GM18517 (cell line): ENCODE measurements at regions not wholly inside any gene's neighbourhood (a gene's known extent, or its start where the extent isn't known, plus 50 kb on each side); places are given as distances from the start of the nearest gene placed in this dataset.

Experiments
- ATAC-seq: cut with Tn5 transposase; IDR thresholded peaks from one replicate; pipeline ENCODE4 v1.9.1; 2021; ENCODE audit warnings: mild to moderate bottlenecking, moderate library complexity; ENCODE audit not compliant: unreplicated experiment

GRCh38 chr22:49193348-49193747 lies 634.3 kb downstream of the BRD1 start:
- no peak for ATAC-seq

DNA sequence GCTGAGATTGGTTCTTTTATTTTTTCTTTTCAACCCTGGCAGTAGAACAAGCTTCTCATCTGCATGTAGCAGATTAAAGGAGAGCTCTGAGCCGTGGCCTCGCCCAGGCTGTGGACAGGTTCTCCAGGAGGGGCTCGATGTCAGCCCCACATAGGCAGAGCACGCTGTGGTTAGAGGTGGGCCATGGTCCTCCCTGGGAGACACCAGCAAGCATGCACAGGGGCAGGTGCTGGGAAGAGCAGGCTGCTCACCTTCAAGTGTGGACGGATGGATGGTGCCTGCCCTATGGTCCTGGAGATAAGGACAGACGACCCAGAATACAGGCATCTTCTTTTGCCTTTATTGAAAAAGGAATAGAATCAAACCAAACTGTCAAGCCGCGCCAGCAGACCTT lies 634.8 kb downstream of the BRD1 start:
- no peak for ATAC-seq

- ATAC-seq = no peak
Measured at GRCh38 chr22:49192180-49192856, 635.4 kb downstream of the BRD1 start.

DNA sequence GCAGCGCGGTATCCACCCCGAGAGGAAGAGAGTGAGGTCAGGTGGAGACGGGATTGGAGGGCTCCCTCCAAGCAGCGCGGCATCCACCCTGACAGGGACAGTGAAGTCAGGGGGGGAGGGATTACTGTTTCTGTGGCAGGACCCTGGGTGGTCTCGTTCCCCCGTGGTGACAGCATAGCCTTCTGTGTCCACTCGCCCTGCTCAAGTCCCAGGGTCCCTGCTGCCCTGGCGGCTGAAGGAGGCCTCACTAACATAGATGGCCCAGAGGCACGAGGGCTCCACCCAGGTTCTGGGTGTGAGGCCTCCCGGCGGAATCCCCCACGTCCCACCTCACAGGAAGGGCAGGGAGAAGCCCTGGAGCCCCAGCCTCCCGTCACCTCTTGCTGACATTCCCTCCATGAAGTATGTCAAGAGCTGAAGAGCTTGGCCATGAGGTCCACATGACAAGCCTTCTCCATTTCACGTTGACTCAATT lies 636.1 kb downstream of the BRD1 start:
- no peak for ATAC-seq

DNA sequence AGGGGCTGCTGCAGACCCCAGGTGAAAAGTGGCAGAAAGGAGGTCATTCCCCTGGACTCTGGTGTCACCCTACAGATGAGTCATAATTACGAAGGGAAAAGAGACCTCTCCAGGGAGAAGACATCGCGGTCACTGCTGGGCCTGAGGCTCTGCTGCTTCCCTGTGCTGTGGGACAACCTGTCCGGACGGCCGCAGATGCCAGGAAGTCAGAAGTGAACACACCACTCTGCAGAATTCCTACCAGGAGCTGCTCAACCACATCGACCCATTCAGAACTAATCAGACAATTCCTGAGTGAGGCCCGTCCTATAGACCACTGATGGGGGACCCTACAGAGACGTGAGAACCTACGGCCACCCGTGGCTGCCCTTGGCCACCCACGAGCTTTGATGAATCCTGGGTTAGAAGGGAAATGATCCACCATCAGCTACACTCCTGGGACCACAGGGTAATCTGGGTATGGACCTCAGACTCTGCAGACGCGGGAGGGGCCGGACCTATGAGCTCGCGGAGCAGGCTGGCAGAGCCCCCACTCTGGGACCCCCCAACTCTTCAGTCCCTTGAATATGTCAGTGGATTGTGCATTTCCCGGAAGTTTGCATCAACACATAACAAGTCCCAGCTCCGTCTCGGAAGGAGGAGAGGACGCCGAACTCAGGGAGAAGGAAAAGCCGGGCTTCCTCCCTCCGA lies 636.7 kb downstream of the BRD1 start:
- ATAC-seq = no peak

GRCh38 chr22:49189871-49190270 lies 637.8 kb downstream of the BRD1 start:
- ATAC-seq = no peak

GRCh38 chr22:49188591-49188990 lies 639.1 kb downstream of the BRD1 start:
- no peak for ATAC-seq

DNA sequence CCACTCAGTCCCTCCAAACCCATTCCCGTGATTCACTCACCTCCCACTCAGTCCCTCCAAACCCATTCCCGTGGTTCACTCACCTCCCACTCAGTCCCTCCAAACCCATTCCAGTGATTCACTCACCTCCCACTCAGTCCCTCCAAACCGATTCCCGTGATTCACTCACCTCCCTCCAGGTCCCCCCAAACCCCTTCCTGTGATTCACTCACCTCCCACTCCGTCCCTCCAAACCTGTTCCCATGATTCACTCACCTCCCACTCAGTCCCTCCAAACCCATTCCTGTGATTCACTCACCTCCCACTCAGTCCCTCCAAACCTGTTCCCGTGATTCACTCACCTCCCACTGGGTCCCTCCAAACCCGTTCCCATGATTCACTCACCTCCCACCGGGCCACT lies 639.6 kb downstream of the BRD1 start:
- no peak for ATAC-seq

- no peak for ATAC-seq
Measured at GRCh38 chr22:49186762-49187161, 640.9 kb downstream of the BRD1 start.

GRCh38 chr22:49186293-49186692 lies 641.4 kb downstream of the BRD1 start:
- ATAC-seq = no peak

DNA sequence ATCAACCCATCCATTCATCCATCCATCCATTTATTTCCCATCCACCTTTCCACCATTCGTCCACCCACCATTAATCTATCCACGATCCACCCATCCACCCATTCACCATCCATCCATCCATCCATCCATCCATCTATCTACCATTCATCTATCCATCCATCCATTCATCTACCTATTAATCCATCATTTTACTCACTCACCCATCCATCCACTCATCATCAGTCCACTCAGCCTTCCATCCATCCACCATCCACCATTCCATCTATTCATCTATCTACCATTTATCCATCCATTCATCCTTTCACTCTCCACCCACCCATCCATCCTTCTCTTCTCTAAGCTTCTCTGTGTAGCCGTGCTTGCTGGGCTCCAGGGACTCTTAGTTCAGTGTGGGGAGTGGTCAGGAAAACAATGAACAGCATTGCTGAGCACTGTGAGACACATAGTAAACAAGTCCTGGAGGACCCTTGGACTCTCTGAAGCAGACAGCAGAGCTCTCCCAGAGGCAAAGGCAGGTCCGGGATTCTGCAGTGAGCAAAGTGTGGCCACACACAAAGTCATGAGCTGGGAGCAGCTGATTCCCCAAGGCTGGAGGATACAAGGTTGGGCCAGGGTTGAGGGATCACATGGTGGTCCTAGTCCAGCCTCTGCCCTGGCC lies 642.2 kb downstream of the BRD1 start:
- no peak for ATAC-seq

DNA sequence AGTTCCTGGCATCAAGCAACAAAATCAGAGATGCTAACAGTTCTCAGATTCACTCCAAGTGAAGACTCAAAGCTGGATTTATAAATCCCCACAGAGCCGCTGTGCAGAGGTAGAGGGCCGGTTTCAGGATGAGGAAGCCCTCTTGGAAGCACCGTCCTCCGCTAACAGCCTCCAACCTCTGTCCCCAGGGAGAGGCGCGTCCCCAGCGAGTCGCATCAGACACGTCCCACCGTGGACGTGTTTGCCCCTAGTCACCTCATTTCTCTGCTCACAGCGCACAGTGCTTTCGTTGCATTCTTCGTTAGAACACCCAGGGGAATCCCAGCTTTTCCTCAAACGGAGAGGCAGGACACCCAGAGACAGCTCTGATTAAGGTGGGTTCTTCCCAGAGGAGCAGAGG lies 642.9 kb downstream of the BRD1 start:
- ATAC-seq = no peak

GRCh38 chr22:49183826-49184216 lies 643.9 kb downstream of the BRD1 start:
- no peak for ATAC-seq

DNA sequence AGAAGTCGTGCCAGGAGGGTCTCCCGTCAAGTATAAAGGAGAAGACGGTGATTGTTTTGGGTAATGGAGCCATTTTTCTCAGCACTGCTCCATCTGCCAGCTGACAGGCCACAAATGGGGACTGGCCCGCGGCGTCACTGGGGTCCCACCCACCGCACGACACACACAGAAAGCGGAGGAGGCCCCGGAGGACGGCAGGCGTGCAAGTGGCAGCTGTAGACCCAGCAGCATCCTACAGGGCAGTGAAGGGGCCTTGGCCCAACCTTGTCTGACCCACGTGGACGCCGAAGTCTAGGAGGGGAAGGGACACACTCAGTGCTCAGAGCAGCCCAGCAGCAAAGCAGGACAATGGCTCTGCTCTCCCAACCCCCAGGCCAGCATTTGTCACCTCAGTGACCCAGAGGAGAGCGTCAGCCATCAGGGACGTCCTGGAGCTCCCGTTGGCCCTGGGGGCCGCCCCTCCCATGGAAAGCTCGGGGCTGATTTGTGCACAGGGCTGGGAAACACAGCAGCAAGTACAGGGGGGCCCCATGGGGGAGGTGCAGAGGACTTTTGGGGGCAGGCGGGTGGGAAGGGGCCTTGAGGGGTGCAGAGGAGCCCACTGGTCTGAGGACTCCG lies 644.4 kb downstream of the BRD1 start:
- no peak for ATAC-seq

DNA sequence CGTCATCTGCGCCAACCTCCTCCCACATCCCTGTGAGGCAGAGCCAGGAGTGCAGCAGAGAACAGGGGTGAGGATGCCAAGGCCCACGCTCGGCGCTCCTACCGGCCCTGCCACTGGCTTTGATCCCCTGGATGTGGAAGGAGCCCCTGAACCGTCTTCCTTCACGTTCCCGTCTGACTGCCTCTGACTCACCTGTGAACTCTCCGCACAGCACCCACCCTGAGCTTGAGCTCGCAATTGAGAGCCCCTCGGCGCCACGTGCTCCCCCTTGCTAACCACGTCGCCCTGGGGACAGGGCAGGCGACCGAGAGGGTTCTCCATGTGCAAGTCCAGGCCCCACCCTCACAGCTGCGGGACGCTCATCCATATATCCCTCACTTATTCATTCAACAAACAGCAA lies 645.3 kb downstream of the BRD1 start:
- no peak for ATAC-seq

GRCh38 chr22:49181942-49182341 lies 645.7 kb downstream of the BRD1 start:
- no peak for ATAC-seq

GRCh38 chr22:49181431-49181830 lies 646.2 kb downstream of the BRD1 start:
- no peak for ATAC-seq

GRCh38 chr22:49180683-49181024 lies 647.0 kb downstream of the BRD1 start:
- ATAC-seq = no peak

- ATAC-seq = no peak
Measured at GRCh38 chr22:49179886-49180682, 647.6 kb downstream of the BRD1 start.

DNA sequence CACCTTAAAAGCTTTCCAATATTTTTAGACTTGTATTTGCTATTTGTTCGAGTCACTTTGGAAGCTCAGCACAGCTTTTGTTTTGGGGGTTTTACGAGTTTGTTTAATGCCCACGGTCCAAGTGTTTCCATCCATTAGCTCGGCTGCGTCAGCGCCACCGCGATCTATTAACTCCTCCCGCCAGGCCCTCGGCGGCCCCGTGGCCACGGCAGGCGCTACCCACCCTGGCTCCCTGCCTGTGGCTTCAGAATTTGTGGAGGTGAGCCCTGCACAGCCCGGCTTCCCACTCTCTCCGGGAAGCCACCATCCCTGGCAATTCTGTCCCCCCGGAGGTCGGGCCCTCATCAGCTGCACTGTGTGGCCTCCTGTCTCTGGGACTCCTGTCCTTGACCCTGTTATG lies 648.5 kb downstream of the BRD1 start:
- ATAC-seq = no peak
